ENCODE measurements at regions not wholly inside any gene's neighbourhood (a gene's known extent, or its start where the extent isn't known, plus 50 kb on each side); places are given as distances from the start of the nearest gene placed in this dataset.

DNA sequence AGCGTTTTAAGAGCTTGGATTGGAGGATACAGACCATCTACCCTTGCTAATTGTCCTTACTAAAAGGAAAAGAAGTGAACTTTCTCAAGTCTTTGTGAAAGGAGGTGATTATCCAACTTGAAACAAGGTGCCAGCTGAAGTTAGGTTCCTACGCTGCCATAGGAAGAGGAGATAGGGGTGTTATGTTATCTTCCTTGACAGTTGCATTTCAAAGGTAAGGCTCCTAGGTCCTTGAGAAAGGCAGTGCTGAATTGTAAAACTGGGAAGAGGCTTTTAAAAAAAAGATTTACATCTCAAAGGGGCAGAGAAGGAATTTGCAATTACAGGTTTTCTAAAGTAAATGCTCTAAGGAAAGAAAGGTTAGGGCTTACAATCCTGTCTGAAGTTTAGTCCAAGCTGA is 810.2 kb upstream of the LRATD1 start (continued):
- TF ChIP-seq SRF (IDR thresholded peaks at IDR 0.05; ENCODE audit: low read depth, low read length) (no peak), RBBP5 (IDR thresholded peaks at IDR 0.05; ENCODE audit: borderline replicate concordance, low read depth, low read length) (no peak), EGR1 (IDR thresholded peaks at IDR 0.05; ENCODE audit: borderline replicate concordance, low read depth, low read length) (peak; percentile 46; the same call in 1 of the 2 replicates), PHF8 (conservative IDR thresholded peaks at IDR 0.05; ENCODE audit: low read depth, low read length) (no peak), CTBP2 (IDR thresholded peaks at IDR 0.05; ENCODE audit: borderline replicate concordance, insufficient read depth, insufficient read length, low read length) (no peak), BACH1 (IDR thresholded peaks at IDR 0.05; ENCODE audit: low read length) (no peak), SIRT6 (IDR thresholded peaks at IDR 0.05; ENCODE audit: low read length) (no peak), CHD2 (IDR thresholded peaks at IDR 0.05; ENCODE audit: low read length) (no peak), CHD1 (IDR thresholded peaks at IDR 0.05; ENCODE audit: low read depth, low read length) (no peak), SIN3A (conservative IDR thresholded peaks at IDR 0.05 in 1 of 2, IDR thresholded peaks at IDR 0.05 in 1 of 2; ENCODE audit: low read depth in 1 of 2, low read length in 2 of 2) (0 out of 4 replicates have a peak, but pooled peaks of 1 of the 2 experiments have one; percentile 21), CEBPB (IDR thresholded peaks at IDR 0.05; ENCODE audit: low read depth, low read length) (no peak), EP300 (IDR thresholded peaks at IDR 0.05; ENCODE audit: borderline replicate concordance in 1 of 2, low read depth in 2 of 2, low read length in 2 of 2) (no peak; a peak in 1 of 3 replicates), TCF12 (IDR thresholded peaks at IDR 0.05; ENCODE audit: low read depth, low read length) (peak; percentile 95), NRF1 (IDR thresholded peaks at IDR 0.05; ENCODE audit: low read depth, low read length) (no peak), CBX8 (IDR thresholded peaks at IDR 0.05; ENCODE audit: borderline replicate concordance, low read depth, low read length) (no peak), POLR2A (IDR thresholded peaks at IDR 0.05; ENCODE audit: control extremely low read depth in 1 of 2, low read depth in 2 of 2, low read length in 2 of 2) (no peak)
- TF ChIP-seq, protein P1, sequence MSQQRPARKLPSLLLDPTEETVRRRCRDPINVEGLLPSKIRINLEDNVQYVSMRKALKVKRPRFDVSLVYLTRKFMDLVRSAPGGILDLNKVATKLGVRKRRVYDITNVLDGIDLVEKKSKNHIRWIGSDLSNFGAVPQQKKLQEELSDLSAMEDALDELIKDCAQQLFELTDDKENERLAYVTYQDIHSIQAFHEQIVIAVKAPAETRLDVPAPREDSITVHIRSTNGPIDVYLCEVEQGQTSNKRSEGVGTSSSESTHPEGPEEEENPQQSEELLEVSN (IDR thresholded peaks at IDR 0.05): no peak
- TF ChIP-seq, protein P2, sequence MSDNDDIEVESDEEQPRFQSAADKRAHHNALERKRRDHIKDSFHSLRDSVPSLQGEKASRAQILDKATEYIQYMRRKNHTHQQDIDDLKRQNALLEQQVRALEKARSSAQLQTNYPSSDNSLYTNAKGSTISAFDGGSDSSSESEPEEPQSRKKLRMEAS (IDR thresholded peaks at IDR 0.05): no peak

Measured in H1 (cell line).